Inflammatory macrophage treated with lipopolysaccharide for 1 hour (primary cell): ENCODE measurements at regions not wholly inside any gene's neighbourhood (a gene's known extent, or its start where the extent isn't known, plus 50 kb on each side); places are given as distances from the start of the nearest gene placed in this dataset.

Source experiments
- DNase-seq, 2 donors: peaks; one replicate each; pipeline ENCODE4 v3.0.0-alpha.2; 2020 to 2022

DNA sequence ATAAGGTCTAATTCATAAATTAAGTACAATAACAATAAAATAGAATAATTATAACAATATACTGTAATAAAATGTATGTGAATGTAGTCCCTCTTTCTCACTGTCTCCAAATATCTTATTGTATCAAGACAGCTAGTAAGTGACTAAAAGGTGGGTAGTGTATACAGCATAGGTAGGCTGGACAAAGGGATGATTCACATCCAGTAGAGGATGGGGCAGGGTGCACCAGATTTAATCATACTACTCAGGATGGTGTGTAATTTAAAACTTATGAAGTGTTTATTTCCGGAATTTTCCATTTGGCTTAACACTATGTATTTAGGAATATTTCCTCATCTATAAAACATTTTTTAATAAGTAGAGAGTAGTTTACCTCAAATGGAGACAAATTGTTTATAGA is 876.1 kb upstream of the CADM2 start:
- no peak for DNase-seq

DNA sequence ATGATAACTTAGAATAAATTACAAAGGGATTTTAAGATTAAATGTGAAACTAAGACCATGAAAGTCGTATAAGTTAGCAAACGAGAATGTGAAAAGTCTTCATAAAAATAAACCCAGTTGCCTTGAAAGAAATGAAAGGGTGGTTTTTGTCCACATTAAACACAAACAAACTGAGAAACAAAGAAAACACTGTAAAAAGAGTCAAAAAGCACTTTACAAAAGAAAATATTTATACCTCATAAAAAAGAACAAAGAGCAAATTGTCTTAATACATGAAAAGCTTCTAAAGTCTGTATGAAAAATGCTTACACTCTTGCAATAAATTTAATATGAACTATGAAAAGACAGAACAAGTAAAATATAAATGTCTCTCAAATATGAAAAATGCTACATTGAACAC is 865.9 kb upstream of the CADM2 start:
- DNase-seq = no peak

DNA sequence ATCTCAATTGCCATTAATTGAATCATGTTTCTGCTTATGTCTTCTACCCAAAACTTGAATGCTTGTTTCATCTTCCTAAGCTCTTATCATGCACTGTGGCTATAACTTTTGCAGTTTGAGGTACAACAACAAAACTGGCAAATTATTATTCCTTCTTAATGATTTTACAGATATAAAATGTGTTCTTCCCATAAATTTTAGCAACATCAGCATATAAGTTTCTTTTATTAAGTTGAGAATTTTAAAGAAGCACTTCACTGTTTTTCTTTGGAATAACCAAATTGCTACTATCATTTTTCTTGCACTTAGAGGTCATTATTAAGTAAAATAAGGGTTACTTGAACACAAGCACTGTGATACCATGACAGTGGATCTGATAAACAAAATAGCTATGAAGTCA is 862.6 kb upstream of the CADM2 start:
- DNase-seq = no peak

DNA sequence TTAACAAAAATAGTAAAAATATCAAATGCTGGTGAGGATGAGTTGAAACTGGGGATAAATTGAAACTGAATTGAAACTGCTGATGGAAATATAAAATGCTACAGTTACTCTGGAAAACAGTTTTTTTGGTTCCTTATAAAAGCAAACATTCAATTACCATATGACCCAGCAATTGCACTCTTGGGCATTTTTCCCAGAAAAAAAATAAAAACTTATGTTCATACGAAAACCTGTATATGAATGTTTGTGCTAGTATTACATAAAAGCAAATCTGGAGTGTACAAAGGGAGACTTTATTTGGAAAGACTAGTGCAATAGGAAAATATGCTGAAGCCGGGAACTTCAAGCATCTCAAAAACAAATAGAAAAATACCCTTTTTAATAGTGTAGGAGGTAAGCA is 857.9 kb upstream of the CADM2 start:
- no peak for DNase-seq

DNA sequence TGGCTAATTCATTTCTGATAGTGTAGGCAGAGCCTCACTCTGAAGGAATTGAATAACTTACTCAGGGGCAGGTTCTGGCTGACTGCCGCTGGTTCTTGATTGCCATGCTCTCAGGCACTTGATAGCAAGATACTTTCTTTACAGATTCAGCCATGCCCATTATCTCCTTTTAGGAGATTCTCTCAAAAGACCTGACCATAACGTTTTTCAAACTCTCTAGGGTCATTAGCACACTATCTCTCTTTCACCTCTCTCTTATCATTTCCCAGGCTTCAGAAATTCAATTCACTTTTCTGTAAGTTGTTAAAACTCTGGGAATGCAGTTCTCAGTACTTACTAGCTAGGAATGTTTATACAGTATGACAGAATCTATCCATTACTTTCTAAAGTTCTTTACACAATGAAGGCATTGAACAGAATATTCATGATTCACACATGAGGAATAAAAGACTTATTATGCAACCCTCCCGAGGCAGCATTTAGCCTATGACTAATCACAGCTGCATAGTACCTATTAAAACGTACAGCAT is 850.3 kb upstream of the CADM2 start:
- no peak for DNase-seq

DNA sequence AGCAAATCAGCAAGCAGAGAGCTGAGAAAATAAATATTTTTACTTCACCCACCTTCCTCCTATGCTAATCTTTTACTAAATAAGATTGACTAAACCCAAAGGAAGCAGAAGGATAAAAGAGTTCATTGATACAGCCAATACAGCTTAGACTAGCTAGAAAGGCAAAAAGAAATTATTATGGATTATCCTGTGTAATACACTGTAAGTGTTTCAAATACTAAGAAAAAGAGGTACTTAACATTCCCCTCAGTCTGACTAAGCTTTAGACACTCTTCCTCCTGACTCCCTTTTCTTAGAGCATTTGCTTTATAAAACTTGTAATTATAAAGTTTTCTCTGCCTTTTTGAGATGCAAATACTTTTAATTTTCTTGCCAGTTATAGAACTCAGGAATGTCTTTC is 848.9 kb upstream of the CADM2 start:
- no peak for DNase-seq

DNA sequence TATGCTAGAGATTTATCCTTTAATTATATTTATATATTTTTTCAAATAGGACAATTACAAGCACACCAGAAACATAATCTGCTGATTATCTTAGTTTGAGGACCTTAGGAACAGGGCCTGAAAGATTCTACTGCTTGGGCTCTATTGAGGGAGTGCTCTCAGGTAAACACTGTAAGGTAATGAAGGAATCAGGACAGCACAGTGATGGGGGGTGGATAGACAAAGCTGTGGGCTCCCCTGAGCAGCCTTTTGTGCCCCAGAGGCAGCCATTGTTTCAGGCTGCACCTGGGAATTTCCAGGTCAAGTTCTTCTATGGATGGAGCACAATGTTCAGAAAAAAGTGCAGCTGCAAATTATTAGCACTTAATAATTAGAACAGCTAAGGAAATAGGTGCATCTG is 848.0 kb upstream of the CADM2 start:
- DNase-seq = no peak

DNA sequence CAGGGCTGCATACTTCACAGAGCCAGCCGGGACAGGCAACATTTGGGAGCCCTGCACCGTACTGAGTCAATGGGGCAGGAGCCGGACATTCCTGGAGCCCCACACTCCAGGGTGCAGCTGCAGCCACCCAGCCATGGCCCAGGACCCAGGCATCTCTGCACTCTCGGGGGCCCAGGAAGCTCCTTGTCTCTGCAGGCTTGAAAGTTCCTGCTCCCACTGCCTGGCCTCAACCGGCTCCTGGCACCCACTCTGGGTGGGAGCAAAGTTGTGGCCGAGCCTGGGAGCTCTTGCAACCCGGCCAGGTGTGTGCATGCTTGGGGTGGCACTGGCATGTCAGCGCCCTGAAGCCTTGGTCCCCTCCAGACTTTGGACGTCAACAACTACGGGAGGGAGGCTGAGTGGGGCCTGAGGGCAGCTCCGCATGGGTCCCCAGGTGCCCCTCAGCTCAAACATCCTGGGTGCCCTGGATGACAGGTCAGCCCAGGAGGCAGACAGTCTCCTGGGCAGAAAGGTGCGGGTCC is 833.5 kb upstream of the CADM2 start:
- DNase-seq = no peak

DNA sequence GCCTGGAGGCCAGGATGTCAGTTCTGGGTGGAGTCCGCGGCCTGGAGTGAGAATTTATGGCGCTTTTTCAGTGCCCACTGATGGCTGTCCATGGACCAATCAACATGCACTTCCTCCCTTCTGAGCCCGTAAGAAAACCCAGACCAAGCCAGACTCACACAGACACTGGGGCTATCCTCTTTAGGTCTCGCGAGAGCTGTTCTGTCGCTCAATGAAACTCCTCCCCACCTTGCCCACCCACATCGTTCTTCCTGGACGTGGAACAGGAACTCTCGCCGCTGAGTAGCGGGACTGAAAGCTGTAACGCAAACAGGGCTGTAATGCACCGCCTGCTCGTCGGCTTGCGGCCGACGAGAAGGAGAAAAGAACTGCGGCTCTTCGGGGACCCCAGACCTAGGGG is 833.0 kb upstream of the CADM2 start:
- no peak for DNase-seq

DNA sequence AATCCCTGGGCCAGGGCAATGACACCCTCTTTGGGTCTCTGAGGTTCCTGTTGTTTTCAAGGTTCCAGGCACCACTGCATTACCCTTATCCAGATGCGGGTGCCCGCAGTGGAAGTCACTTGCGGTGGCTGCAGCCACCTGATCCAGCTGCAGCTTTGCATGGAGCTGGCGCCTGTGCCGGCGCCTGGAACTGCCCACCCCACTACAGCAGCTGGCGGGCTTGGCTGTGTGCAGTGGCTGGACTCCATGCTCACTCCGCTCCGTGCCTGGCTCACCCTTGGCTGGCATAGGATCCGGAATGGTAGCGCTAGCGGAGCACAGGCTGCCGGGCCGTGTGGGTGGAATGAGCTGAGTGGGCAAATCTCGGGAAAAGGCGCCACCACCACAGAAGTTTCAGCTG is 832.6 kb upstream of the CADM2 start:
- DNase-seq = no peak

DNA sequence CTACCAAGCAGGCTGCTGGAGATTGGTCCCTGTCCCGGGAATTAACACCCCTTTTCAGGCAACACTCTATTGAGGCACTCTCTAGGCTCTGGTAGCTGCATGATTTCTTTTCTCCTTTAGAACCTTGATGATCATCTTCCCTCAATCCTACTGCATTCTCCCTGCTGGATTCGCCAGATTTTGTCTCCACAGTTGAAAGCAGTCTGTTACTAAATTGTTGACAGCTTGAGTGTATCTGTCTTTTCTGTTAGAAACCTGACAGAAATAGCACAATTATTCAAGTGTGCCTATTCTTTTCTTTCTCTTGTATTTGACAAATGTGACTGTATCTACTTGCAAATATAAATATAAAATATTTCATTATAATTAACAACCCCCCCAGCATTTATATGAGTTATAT is 830.8 kb upstream of the CADM2 start:
- DNase-seq = no peak

DNA sequence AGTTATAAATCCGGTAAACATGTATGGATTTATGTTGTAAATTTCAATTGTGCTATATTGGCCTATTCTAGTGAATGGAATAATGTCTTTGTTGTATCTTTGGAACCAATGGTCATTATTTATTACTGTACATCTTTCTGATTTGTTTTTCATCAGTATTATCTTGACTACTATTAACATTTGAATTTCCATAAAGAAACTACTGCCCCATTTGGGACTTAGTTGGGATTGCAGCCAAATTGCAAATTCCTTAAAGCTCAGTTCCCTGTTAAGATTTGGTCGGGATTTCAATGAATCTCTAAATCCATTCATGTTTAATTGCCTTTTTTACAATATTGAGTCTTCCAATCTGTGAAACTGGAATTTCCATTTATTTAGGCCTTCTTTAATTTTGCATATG is 822.4 kb upstream of the CADM2 start:
- no peak for DNase-seq

DNA sequence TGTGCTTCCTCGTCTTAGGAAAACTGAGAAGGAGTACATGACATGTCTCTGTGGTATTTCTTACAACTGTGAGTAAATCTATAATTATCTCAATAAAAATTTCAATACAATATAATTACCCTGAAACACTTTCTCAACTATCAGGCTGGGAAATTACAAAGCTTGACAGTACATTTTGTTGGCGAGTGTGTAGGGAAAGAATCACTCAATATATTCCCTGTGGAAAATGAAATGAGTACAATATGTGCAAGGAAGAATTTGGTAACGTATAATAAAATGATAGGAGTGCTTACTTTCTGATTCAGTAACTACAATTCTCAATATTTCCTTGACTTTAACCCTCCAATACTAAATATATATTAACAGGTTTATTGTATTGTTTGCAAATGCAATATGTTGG is 818.2 kb upstream of the CADM2 start:
- no peak for DNase-seq

DNA sequence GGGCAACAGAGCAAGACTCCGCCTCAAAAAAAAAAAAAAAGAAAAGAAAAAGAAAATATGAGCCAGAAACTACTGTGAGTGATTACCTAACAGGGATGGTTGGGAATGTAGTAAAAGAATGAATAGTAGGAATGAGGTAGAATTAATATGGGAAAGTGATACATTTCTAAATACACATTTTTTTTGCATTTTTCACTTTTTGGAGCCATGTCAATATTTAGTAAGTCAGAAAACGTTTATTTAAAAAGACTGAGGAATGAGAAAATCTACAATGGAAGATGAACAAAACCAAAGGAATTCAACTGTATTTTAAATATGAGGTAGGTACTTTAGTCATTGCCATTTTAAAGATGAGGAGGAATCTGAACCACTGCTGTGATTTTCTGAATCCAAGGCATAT is 817.2 kb upstream of the CADM2 start:
- DNase-seq = no peak

DNA sequence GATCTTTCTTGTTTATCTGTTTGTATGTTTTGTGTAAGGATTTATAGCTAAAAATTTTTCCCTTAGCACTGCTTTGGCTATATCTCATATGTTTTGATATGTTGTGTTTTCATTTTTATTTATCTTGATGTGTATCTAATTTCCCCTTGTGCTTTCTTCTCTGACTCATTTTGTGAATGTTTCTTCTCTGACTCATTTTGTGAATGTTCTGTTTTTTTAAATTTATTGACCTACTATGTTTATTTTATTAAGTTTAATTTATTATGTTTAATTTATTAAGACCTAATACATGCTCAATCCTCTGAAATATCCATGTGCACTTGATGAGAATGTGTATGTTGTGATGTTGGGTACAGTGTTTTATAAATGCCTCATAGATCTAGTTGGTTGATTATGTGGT is 793.5 kb upstream of the CADM2 start:
- no peak for DNase-seq

DNA sequence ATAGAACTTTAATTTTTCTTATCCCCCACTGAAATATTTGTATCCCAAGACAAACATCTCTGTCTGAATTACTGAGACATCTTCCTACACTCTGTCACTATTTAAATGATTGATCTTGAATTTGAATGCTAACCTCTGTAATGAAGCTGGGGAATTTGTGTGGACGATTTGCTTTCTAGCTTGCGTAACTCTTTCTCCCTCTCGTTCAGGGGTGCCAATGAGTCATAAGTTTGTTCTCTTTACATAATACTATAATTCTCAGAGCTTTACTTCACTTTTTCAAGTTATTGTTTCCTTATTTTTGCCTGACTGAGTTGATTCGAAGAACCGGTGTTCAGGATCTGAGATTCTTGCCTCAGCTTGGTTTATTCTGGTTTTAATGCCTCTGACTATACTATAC is 783.3 kb upstream of the CADM2 start:
- no peak for DNase-seq

DNA sequence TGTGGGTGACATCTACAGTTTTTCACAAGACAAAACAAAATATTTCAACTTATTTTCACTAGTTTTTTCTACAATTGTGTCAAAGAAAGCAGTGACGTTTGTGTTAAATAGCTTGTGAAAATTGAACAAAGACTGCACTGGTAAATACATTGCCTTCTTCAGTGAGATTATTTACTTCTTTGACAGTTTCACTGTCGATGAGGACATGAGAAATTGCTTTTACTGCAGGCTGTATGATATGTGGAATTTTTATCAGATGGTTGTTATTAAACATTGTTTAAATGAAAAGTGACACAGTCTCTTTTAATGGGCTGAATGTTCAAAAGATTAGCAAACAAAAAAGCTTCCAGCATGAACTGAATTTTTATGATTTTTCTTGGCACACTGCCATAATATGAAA is 773.9 kb upstream of the CADM2 start:
- DNase-seq = no peak

DNA sequence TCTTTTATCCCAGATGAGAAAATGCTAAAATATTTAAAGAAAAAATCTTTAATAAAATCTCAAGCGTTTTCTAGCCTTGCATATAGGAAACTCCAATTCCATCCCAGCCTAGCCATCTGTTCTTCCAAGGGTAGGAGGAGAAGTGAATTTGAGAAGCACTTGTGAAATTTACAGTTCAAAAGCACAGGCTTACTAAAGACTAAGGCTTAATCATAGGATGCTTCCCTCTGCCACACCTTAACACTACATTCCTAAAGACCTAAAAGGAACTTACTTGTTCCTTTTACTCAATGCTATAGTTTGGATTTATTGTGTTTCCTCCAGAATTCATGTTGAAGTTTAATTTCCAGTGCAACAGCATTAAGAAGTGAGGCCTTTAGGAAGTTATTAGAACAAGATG is 764.8 kb upstream of the CADM2 start:
- no peak for DNase-seq

DNA sequence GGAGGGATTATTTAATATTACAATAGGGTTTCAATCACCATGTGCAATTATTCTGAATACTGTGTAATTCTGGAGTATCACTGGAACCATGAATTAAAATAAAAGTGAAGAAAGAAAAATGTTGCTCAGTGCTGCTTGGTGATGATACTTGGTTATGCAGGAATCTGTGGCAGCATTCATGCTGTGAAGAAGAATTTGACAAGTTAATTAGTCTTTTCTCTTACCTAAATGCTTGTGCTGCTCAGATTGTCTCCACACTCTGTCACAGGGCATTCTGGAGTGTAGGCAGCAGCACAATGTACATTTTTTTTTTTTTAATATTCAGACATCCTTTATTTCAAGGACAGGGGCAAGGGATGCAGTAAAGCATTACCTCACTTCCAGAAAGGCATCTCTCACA is 749.3 kb upstream of the CADM2 start:
- no peak for DNase-seq

DNA sequence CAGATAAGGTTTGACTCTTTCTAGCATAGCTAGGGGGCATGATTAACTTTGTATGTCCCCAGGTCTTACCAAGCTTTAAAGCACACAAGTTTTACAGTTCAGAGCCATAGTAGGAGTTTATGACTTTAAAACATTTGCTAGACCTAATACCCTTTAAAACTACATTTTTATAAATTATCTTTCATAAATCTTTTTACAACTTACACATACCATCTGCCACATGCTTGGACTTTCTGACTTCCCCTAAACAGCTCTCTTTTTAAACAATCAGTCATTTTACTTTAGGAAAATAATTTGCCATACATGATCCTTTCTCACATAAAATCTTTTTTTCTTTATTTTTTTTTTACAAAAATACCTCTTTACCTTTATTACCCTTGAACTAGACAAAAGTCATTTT is 735.3 kb upstream of the CADM2 start:
- DNase-seq = no peak

DNA sequence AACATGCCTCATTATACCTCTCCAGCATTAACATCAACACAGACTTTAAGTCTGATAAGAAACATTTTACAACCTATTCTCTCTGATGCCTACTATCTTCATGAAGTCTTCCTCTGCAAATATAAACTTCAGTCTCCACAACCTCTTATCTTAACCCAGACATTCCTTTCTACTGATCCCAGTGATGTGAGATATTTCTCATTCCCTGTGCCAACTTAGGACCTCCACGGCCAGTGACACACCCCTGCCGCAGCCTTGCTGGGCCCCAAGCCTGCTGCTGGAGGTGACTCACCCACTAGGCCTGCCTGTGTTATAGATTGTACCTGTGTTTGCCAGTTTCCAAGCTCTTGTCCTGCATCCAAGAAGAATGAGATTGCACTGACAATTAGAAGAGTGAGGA is 734.5 kb upstream of the CADM2 start:
- no peak for DNase-seq

DNA sequence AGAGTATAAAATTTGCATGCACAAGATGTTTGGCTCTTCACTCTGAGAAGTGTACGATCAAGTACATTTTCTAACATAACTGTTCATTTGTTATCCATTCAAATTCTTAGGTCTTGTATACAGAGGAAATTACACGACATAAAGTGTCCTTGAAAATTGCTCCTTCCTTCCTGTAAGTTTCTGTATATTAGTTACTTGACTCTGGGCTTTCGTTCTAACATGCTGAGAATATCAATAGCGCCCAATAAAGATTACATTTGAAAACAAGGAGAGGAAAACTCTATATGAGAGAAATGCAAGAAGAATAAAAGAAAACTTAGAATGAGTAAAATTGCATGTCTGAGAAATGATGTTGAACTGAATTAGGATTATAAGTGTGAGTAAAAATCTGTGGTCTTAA is 722.5 kb upstream of the CADM2 start:
- DNase-seq = no peak

DNA sequence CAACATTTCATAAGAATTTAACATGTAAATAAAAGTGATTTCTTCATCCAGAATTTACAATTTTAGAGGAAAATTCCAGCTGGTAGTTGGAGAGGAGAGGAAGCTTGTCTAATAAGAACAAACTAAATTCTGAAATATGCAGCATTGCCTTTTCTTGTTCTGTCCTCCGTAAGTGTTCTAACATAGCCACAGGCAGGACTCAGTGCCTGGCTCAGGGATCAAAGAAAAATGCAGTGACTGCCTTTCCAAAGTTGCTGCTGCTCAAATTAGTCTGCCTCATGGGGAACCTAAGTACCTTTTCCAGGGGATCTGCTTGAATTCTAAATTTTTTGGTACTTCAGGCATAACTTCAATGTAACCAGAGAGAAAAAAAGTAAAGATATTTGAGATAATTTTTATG is 713.0 kb upstream of the CADM2 start:
- no peak for DNase-seq

DNA sequence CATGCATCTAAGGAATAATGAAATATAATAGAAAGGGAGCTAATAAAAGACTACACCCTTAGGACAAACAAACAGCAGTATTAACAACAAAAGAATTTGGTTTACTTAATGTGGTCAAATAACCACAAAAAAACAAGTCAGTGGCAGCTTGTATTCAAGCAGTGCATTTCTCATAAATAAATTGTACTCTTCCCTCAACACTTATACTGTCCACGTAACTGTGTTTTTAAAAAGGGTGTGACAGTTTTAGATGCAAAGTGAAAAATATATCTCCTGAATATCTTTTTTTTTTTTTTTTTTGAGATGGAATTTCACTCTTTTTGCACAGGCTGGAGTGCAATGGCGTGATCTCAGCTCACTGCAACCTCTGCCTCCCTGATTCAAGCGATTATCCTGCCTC is 698.2 kb upstream of the CADM2 start:
- DNase-seq = no peak

DNA sequence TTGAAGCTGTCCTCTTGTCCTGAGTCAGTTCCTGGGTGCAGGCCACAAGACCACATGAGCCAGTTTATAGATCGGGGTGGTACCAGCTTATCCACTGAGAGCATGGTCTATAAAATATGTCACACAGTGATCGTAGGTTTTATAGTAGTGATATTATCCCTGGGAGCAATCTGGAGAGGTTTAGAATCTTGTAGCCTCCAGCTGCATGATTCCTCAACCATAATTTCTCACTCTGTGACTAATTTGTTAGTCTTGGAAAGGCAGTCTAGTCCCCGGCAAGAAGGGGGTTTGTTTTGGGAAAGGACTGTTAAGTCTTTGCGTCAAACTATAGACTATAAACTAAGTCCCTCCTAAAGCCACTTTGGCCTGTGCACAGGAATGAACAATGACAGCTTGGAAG is 693.0 kb upstream of the CADM2 start:
- no peak for DNase-seq

DNA sequence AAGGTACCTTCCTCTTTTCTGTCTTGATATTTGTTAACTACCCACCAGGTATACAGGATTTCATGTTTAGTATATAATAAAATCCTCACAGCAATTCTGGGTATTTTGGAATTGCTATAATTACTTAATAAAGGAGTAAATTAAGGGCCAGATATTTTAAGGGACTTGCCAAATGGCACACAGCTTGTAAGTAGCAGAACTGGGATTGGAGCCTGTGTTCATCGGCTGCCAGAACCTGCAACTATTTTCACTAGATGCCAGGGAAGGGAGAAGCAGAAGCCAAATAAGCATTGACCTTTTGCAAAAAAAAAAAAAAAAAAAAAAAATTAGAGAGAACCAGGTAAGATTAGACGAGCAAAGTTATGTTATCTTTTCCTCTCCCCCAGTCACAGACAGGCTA is 683.3 kb upstream of the CADM2 start:
- no peak for DNase-seq
